Panc1 (cell line): ENCODE measurements at regions not wholly inside any gene's neighbourhood (a gene's known extent, or its start where the extent isn't known, plus 50 kb on each side); places are given as distances from the start of the nearest gene placed in this dataset.

Experiments
- ATAC-seq: fragments of 200-7000 bp; cut with Tn5 transposase; 2 replicates; pipeline ENCODE4 v1.9.1; 2020; ENCODE audit warnings: mild to moderate bottlenecking, moderate library complexity
- BruUV-seq: library from RNA; stranded (reverse); fragments of 400-500 nt; replicated peaks from 2 replicates; lab custom pipeline; 2021; lab: Mats Ljungman, UMichigan
- CTCF ChIA-PET: fragments of 300-600 bp; sonication (Branson Sonifier 250); formaldehyde crosslinking; loops from one replicate; lab custom pipeline; 2022; ENCODE audit warnings: antibody characterized with exemption; lab: Charles Lee
- POLR2A ChIA-PET: fragments of 300-600 bp; sonication (Branson Sonifier 250); formaldehyde crosslinking; loops from one replicate; lab custom pipeline; 2022; ENCODE audit warnings: antibody characterized with exemption; lab: Charles Lee
- DNase-seq: peaks from one replicate; pipeline ENCODE4 v3.0.0-alpha.2; 2010; ENCODE audit warnings: low read depth, low spot score
- H3K27ac ChIP-seq: 2 replicates; pipeline ENCODE4 v1.5.1; 2011; ENCODE audit warnings: mild to moderate bottlenecking, low read length, inconsistent platforms
- H3K27me3 ChIP-seq: fragments of 200-500 bp; sonication (Bioruptor generic); 2 replicates; pipeline ENCODE4 v1.6.0; 2014; ENCODE audit warnings: low read length, inconsistent platforms; ENCODE audit not compliant: control insufficient read depth, insufficient read depth
- H3K36me3 ChIP-seq: fragments of 200-500 bp; sonication (Bioruptor generic); 2 replicates; pipeline ENCODE4 v1.5.1; 2014; ENCODE audit warnings: inconsistent platforms, mild to moderate bottlenecking, low read length, moderate library complexity; ENCODE audit not compliant: control insufficient read depth, insufficient read depth
- H3K4me1 ChIP-seq: 2 replicates; pipeline ENCODE4 v1.5.1; 2011; ENCODE audit warnings: inconsistent platforms, mild to moderate bottlenecking, low read length, moderate library complexity; ENCODE audit not compliant: control insufficient read depth, insufficient read depth
- H3K4me3 ChIP-seq, 2 experiments: 2 replicates each; pipeline ENCODE4 v1.5.1; 2011 to 2012; ENCODE audit warnings: low read depth in 2 of 2, low read length in 2 of 2, mild to moderate bottlenecking in 2 of 2, inconsistent platforms in 1 of 2, moderate library complexity in 1 of 2
- H3K9me3 ChIP-seq: fragments of 200-500 bp; sonication (Bioruptor generic); 2 replicates; pipeline ENCODE4 v1.5.1; 2014; ENCODE audit warnings: low read depth, mild to moderate bottlenecking, inconsistent platforms, low read length, moderate library complexity; ENCODE audit not compliant: control insufficient read depth, insufficient read depth
- POLR2AphosphoS5 ChIP-seq: IDR thresholded peaks from 2 replicates; pipeline ENCODE4 v1.6.1; 2012; ENCODE audit warnings: mild to moderate bottlenecking, low read depth, low read length, moderate library complexity
- SIN3A ChIP-seq: IDR thresholded peaks from 2 replicates; pipeline ENCODE4 v1.6.1; 2012; ENCODE audit warnings: low read depth, mild to moderate bottlenecking, low read length, moderate library complexity, borderline replicate concordance; ENCODE audit not compliant: insufficient read depth
- TCF7L2 ChIP-seq: IDR thresholded peaks from 2 replicates; pipeline ENCODE4 v1.6.1; 2011; ENCODE audit warnings: mild to moderate bottlenecking, low read depth, low read length, inconsistent platforms
- in situ Hi-C: cut with HindIII; loops from 2 replicates; pipeline ENCODE4 v1.10.0; 2016; ENCODE audit warnings: low sequenced_read_pairs, low pct_unique_long_range_greater_than_20kb
- intact Hi-C: fragments of 100-400 bp; cut with micrococcal nuclease; formaldehyde crosslinking; loops from one replicate; pipeline ENCODE4 v1.10.0; 2022; ENCODE audit not compliant: unreplicated experiment
- TF ChIP-seq, protein P1 (sequence below), 2 experiments: IDR thresholded peaks; 2 replicates each; pipeline ENCODE4 v1.6.1; 2011 to 2012; ENCODE audit warnings: low read depth in 2 of 2, control low read depth in 1 of 2, low read length in 1 of 2, mild to moderate bottlenecking in 1 of 2, moderate library complexity in 1 of 2; ENCODE audit not compliant: insufficient read depth in 1 of 2
- TF ChIP-seq, protein P2 (sequence below): fragments of 450-650 bp; IDR thresholded peaks from 2 replicates; pipeline ENCODE4 v1.5.1; 2017; ENCODE audit warnings: mild to moderate bottlenecking

DNA sequence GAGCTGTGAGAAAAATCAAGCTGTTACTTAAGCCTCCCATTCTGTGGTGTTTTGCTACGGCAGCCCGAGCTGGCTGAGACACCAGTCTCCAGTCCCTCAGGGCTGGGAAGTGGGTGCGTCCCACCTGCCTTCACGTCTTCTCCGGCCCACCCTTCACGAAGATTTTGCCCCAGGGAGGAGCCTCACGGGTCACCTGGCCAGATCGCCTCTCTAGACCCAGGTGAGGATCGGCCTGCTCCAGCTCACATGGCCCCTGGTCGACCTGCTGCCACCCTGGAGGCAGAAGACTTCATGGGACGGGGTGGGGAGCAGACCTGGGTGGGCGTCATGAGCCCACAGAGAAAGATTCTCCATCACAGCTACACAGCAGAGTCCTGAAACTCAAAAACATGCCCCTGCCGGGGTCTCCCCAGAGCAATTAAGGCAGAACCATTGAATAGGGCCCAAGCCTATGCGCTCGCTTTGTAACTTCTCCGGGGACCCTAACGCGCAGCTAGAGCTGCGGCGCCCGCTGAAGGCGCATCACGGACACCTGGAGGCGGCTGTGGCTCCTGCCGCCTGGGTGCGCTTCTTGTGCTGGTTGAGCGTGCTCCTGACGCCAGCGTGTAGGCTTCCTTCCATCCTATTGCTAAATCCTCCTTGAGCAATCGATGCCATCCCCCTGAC is 92.6 kb upstream of the ALDH1A3 start:
- in situ Hi-C loops = no loop called here

DNA sequence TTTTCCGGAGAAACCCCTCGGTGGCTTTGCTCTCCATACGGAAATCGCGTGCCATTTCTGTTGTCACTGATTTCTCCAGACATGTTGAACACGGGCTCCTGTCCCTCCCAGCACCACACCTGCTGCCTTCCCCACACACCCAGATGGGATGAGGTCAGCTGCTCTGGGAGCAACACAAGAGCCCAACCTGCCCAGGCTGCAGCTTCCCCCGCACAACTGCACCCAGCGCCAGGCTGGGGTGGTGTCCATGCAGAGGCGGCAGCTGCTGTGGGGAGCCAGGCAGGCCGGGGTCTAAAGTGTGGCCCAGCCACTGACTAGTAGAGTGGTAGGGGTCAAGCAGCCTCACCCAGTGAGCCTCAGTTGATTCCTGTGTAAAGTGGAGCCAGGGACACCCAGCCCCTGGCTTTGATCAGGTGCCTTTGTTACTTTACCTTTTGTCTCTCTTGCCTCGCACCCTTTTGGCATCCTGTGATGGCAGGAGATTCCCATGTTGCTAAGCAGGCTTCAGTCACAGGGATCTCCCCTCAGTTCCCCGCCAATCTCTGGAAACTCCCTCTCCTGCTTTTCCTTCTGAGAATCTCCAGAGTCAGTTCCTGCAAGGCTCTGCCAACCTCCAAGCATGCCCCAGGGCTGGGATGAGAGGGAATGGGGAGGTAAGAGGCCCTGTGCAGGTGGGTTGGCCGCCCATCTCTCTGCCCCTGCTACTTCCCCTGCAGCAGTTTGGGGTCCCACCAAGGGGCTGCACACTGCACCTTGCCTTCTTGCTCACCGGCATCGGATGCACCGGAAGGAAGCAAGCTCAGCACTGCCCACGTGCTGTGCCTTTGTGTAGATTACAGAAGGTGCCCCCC is 91.8 kb upstream of the ALDH1A3 start:
- ATAC-seq (peak; percentile 57; the same call in 1 of the 2 replicates), DNase-seq (no peak)
- H3K27ac ChIP-seq = no peak overlapping the region
- no peaks in the 10 kb centered on the region for H3K27me3 ChIP-seq
- TF ChIP-seq, protein P1, sequence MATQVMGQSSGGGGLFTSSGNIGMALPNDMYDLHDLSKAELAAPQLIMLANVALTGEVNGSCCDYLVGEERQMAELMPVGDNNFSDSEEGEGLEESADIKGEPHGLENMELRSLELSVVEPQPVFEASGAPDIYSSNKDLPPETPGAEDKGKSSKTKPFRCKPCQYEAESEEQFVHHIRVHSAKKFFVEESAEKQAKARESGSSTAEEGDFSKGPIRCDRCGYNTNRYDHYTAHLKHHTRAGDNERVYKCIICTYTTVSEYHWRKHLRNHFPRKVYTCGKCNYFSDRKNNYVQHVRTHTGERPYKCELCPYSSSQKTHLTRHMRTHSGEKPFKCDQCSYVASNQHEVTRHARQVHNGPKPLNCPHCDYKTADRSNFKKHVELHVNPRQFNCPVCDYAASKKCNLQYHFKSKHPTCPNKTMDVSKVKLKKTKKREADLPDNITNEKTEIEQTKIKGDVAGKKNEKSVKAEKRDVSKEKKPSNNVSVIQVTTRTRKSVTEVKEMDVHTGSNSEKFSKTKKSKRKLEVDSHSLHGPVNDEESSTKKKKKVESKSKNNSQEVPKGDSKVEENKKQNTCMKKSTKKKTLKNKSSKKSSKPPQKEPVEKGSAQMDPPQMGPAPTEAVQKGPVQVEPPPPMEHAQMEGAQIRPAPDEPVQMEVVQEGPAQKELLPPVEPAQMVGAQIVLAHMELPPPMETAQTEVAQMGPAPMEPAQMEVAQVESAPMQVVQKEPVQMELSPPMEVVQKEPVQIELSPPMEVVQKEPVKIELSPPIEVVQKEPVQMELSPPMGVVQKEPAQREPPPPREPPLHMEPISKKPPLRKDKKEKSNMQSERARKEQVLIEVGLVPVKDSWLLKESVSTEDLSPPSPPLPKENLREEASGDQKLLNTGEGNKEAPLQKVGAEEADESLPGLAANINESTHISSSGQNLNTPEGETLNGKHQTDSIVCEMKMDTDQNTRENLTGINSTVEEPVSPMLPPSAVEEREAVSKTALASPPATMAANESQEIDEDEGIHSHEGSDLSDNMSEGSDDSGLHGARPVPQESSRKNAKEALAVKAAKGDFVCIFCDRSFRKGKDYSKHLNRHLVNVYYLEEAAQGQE (IDR thresholded peaks at IDR 0.05; ENCODE audit: insufficient read depth in 1 of 2, low read depth in 2 of 2, low read length in 1 of 2) = no peak
- no peak for TF ChIP-seq SIN3A
- TF ChIP-seq TCF7L2 = no peak
- TF ChIP-seq POLR2AphosphoS5 = no peak
- TF ChIP-seq, protein P2, sequence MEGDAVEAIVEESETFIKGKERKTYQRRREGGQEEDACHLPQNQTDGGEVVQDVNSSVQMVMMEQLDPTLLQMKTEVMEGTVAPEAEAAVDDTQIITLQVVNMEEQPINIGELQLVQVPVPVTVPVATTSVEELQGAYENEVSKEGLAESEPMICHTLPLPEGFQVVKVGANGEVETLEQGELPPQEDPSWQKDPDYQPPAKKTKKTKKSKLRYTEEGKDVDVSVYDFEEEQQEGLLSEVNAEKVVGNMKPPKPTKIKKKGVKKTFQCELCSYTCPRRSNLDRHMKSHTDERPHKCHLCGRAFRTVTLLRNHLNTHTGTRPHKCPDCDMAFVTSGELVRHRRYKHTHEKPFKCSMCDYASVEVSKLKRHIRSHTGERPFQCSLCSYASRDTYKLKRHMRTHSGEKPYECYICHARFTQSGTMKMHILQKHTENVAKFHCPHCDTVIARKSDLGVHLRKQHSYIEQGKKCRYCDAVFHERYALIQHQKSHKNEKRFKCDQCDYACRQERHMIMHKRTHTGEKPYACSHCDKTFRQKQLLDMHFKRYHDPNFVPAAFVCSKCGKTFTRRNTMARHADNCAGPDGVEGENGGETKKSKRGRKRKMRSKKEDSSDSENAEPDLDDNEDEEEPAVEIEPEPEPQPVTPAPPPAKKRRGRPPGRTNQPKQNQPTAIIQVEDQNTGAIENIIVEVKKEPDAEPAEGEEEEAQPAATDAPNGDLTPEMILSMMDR = no peak
- no peaks in the 10 kb centered on the region for H3K36me3 ChIP-seq
- in situ Hi-C loops = no loop called here
- intact Hi-C loops = no loop called here
- no peak overlapping the region for H3K4me3 ChIP-seq
- ChIA-PET POLR2A (no interaction called here), CTCF (no interaction called here)
- H3K9me3 ChIP-seq = no peaks in the 10 kb centered on the region
- no TSS peak for BruUV-seq
- 0 out of 2 replicates have a peak, but pooled peaks cover 3% of the 10 kb centered on the region for H3K4me1 ChIP-seq

More for the DNA sequence above, 92.6 kb upstream of the ALDH1A3 start:
- ChIA-PET POLR2A (no interaction called here), CTCF (no interaction called here)
- DNase-seq = no peak
- no peak for ATAC-seq
- BruUV-seq = no TSS peak
- Histone ChIP-seq H3K36me3 (no peaks in the 10 kb centered on the region), H3K9me3 (no peaks in the 10 kb centered on the region), H3K4me3 (no peak overlapping the region), H3K27me3 (no peaks in the 10 kb centered on the region), H3K4me1 (0 out of 2 replicates have a peak, but pooled peaks cover 3% of the 10 kb centered on the region), H3K27ac (no peak overlapping the region)
- intact Hi-C loops = no loop called here
- TF ChIP-seq TCF7L2 (no peak), SIN3A (no peak), POLR2AphosphoS5 (no peak)
- TF ChIP-seq, protein P1 (IDR thresholded peaks at IDR 0.05; ENCODE audit: insufficient read depth in 1 of 2, low read depth in 2 of 2, low read length in 1 of 2) = no peak
- TF ChIP-seq, protein P2 = no peak
